ENCODE measurements at regions not wholly inside any gene's neighbourhood (a gene's known extent, or its start where the extent isn't known, plus 50 kb on each side); places are given as distances from the start of the nearest gene placed in this dataset.
A peak's percentile ranks its signal among the peaks of the same experiment; 100 is the strongest.

DNA sequence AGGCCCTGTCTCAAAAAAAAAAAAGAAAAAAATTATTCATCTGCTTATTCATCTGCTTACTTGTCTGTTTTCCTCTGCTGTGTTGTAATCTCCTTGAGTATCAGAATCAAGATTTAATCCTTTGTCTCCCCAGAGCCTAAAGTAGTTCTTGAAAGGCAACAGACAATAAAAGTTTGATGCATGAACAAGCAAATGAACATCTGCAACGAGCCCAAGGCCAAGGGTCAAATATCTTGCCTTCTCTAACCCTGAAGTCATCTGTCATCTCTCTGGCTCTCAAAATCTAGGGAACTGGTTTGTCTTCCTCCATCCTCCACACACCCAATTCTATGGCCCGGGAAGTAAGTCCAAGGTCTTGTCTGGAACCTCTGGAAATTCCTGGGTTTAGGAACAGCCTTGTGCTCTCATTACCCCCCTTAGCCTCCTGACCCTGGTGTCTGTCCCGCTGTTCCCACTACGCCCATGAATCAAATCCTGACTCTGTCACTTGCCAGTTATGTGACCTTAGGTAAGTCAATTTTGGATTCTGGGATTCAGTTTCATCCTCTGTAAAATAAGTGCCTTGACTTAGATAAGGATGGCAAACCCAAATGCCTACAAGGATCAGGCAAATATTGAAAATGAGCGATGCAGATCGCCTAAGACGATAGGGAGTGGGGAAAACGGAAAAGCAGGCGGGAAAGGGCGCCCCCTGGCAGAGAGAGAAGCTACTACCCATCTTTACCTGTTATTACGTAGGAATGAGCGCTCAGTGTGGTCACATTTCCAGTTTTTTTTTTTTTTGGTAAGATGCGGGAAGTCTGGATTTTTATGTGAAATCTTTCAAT is 102.7 kb upstream of the DHX15 start:
- Mint-ChIP-seq H3K27me3 (peaks cover 21% of the 10 kb centered on the region), H3K4me1 (no peaks in the 10 kb centered on the region), H3K27ac (no peak overlapping the region), H3K9me3 (no peaks in the 10 kb centered on the region), H3K4me3 (no peak overlapping the region)
- ATAC-seq, result no peak
- no peak for DNase-seq

- Mint-ChIP-seq H3K4me1 (no peaks in the 10 kb centered on the region), H3K4me3 (no peak overlapping the region), H3K9me3 (peaks cover 0 to 6% of the 10 kb centered on the region in 2 donors), H3K27me3 (peaks cover 15% of the 10 kb centered on the region), H3K27ac (no peak overlapping the region)
- no peak for DNase-seq
- no peak for ATAC-seq
These were observed 104.1 kb upstream of the DHX15 start for GRCh38 chr4:24688453-24688852.

DNA sequence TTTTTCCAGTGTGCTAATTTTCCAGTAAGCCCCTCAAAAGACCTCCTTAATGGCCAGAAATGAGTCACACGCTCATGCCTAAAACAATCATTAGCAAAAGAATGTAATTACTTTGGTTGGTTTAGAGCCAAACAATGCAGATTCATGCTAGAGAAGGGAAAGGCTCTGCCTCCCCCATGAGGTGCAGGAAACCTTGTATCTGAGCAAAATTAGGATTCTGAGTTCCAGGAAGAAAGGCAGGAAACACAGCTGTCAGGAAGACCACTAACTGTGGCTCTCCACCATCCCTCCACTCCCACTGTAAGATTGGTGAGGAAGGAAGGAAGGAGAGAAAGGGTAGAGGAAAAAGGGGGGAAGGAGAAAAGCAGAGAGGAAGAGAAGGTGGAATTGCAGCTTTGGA is 104.9 kb upstream of the DHX15 start:
- no peak overlapping the region for H3K4me3 Mint-ChIP-seq
- peaks cover 15% of the 10 kb centered on the region for H3K27me3 Mint-ChIP-seq
- peaks cover 0 to 8% of the 10 kb centered on the region in 2 donors for H3K9me3 Mint-ChIP-seq
- no peak overlapping the region for H3K27ac Mint-ChIP-seq
- H3K4me1 Mint-ChIP-seq, result no peaks in the 10 kb centered on the region
- DNase-seq (no peak), ATAC-seq (no peak)

DNA sequence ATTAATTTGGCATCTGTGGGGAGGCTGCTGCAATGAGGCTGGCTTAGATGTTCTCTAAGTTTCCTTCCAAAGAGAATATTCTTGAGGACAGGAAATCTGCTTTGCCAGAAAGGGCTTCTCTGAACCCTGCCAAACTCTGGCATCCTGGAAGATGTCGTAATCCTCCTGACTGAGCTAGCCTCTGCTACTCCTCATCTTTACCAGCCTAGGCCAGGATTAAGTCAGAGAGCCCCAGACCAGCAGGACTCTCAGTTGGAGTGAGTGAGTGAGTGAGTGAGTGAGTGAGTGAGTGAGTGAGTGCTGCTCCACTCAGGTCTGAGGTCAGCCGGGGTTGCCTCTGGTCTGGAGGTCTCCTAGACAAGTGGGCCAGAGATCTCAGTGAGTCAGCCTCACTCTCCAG is 104.9 kb upstream of the SOD3 start:
- ATAC-seq, result no peak
- no peak for DNase-seq
- Mint-ChIP-seq H3K27me3 (peaks cover 15% of the 10 kb centered on the region), H3K27ac (peak overlapping the region in 1 of 2 donors; percentile 37), H3K4me1 (no peaks in the 10 kb centered on the region), H3K4me3 (no peak overlapping the region), H3K9me3 (peaks cover 0 to 8% of the 10 kb centered on the region in 2 donors)

- no peak overlapping the region for H3K4me3 Mint-ChIP-seq
- no peaks in the 10 kb centered on the region for H3K4me1 Mint-ChIP-seq
- peaks cover 0 to 8% of the 10 kb centered on the region in 2 donors for H3K9me3 Mint-ChIP-seq
- H3K27me3 Mint-ChIP-seq, result peaks cover 15% of the 10 kb centered on the region
- ATAC-seq, result no peak
- no peak overlapping the region for H3K27ac Mint-ChIP-seq
- DNase-seq, result no peak
These were observed 101.7 kb upstream of the SOD3 start for GRCh38 chr4:24693636-24694035.

- Mint-ChIP-seq H3K4me3 (no peak overlapping the region), H3K27ac (no peak overlapping the region), H3K9me3 (no peaks in the 10 kb centered on the region), H3K27me3 (peaks cover 8% of the 10 kb centered on the region), H3K4me1 (no peaks in the 10 kb centered on the region)
- DNase-seq (no peak), ATAC-seq (no peak)
These were observed 95.3 kb upstream of the SOD3 start for GRCh38 chr4:24700118-24700517.

DNA sequence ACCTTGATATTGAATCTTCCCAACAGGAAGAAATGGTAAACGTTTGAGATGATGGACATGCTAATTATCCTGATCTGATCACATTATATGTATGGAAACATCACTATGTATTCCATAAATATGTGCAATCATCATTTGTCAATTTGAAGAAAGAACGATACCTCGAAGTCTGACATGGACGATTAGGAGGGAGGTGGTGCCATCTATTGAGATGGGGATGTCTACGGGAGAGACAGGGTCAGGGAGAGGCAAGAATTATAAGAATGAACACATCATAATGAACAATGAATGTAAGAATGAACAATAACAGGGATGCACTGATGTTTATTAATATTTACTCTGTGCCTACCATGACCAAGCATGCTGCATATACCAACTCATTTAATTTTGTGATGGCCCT is 93.7 kb upstream of the SOD3 start:
- DNase-seq (no peak), ATAC-seq (no peak)
- Mint-ChIP-seq H3K4me3 (no peak overlapping the region), H3K9me3 (no peaks in the 10 kb centered on the region), H3K27me3 (peaks cover 8% of the 10 kb centered on the region), H3K27ac (no peak overlapping the region), H3K4me1 (no peaks in the 10 kb centered on the region)

DNA sequence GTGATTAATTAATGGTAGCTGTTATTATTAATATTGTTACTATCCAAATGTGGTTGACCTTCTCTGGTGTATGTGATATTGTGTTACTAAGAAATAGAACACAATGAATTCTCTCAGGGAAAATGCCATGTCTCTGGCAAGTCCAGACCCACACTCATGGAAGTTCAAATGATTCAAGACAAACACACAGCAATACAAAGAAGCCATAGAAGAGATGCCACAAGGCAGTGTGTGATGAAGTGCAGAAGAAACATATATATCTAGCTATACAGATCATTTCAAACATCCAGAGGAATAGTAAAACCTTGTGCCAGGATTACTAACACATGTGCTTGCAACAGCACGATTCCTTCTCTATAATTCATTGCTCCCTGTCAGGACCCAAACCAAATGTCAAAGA is 93.1 kb upstream of the SOD3 start:
- H3K9me3 Mint-ChIP-seq, result no peaks in the 10 kb centered on the region
- H3K27me3 Mint-ChIP-seq, result peaks cover 8% of the 10 kb centered on the region
- H3K4me1 Mint-ChIP-seq, result no peaks in the 10 kb centered on the region
- DNase-seq, result no peak
- ATAC-seq, result no peak
- no peak overlapping the region for H3K4me3 Mint-ChIP-seq
- no peak overlapping the region for H3K27ac Mint-ChIP-seq

GRCh38 chr4:24703298-24703697 is 92.1 kb upstream of the SOD3 start:
- Mint-ChIP-seq H3K27me3 (peaks cover 8% of the 10 kb centered on the region), H3K27ac (no peak overlapping the region), H3K9me3 (no peaks in the 10 kb centered on the region), H3K4me1 (no peaks in the 10 kb centered on the region), H3K4me3 (no peak overlapping the region)
- DNase-seq (no peak), ATAC-seq (no peak)

- no peak for ATAC-seq
- DNase-seq, result no peak
- Mint-ChIP-seq H3K27ac (no peak overlapping the region), H3K27me3 (peaks cover 8% of the 10 kb centered on the region), H3K4me3 (no peak overlapping the region), H3K9me3 (peaks cover 0 to 6% of the 10 kb centered on the region in 2 donors), H3K4me1 (no peaks in the 10 kb centered on the region)
These were observed 91.2 kb upstream of the SOD3 start for GRCh38 chr4:24704149-24704548.

DNA sequence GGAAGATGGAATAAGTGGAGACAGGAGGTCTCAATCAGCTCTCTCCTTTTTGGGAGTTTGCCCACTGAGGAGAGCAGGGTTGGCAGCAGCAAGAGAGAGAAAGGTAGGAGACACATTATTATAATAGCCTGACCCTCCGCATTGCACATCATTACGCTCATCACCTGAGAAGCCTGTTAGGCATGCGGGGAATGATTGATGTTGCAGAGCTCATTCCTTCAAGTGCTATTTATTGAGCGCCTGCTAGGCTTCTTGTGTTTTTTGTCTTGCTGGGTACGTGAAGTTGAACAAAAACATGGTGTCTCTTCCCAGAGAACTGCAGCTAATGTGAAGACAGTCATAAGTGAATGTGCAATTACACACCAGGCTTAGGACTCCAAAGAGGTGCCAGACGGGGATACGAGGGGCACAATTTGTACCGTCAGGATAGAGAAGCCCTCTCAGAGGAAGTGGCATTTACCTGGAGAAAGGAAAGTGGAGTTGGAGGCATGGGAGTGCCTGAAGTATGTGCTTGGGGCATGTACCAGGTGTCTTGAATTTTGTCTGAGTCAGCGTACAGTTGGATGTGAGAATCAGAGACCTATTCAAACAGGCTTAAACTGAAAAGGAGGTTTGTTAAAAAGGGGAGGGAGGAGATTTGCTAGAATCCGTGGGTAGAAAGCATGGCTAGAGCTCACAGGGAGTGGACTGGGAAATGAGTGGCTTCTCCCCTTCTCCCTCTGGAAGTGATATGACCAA is 90.2 kb upstream of the SOD3 start:
- DNase-seq (no peak), ATAC-seq (no peak)
- peaks cover 0 to 6% of the 10 kb centered on the region in 2 donors for H3K9me3 Mint-ChIP-seq
- no peak overlapping the region for H3K27ac Mint-ChIP-seq
- H3K27me3 Mint-ChIP-seq, result no peaks in the 10 kb centered on the region
- H3K4me1 Mint-ChIP-seq, result no peaks in the 10 kb centered on the region
- H3K4me3 Mint-ChIP-seq, result no peak overlapping the region

- no peaks in the 10 kb centered on the region for H3K4me1 Mint-ChIP-seq
- ATAC-seq (no peak), DNase-seq (no peak)
- H3K27me3 Mint-ChIP-seq, result no peaks in the 10 kb centered on the region
- H3K27ac Mint-ChIP-seq, result no peak overlapping the region
- no peak overlapping the region for H3K4me3 Mint-ChIP-seq
- peaks cover 21 to 35% of the 10 kb centered on the region in 2 donors for H3K9me3 Mint-ChIP-seq
These were observed 81.8 kb upstream of the SOD3 start for GRCh38 chr4:24713604-24714003.

DNA sequence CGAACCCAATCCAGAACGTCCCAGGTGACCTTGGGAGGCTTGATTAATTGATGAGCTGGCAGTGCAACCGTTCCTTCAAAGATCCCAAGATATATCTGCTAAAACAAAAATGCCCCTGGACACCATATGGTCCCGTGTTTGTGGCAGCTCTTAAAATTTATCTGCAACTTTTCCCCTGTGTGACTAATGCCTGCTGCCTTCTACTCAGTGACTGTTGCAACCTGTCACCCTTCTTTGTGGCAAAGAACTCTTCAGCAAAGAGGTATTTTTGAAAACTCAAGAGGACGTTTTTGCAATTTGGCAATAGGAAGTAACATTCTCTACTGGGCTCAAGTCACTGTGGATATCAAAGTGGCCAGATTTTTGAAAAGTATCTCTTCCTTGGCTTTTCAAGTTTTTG is 75.8 kb upstream of the SOD3 start:
- peaks cover 7% of the 10 kb centered on the region for H3K27me3 Mint-ChIP-seq
- no peak overlapping the region for H3K27ac Mint-ChIP-seq
- no peak for DNase-seq
- no peak for ATAC-seq
- H3K4me3 Mint-ChIP-seq, result no peak overlapping the region
- H3K9me3 Mint-ChIP-seq, result peaks cover 12 to 19% of the 10 kb centered on the region in 2 donors
- no peaks in the 10 kb centered on the region for H3K4me1 Mint-ChIP-seq

DNA sequence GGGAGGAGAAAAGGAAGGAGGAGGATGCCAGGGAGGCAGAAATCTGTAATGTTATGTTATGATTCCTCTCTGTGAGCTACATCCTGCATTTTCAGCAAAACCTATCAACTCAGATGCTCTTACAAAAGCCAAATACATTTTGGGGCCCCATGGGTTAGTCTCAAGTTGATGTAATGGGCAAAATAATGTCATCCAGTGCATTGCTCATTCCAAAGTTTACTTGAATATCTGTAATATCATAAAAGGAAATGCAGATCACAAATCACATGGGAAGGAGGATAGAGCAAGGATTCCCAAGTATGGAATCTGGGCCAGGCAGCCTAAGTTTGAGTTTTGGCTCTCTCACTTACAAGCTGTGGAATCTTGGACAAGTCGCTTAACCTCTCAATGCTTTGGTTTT is 74.9 kb upstream of the SOD3 start:
- ATAC-seq, result no peak

DNA sequence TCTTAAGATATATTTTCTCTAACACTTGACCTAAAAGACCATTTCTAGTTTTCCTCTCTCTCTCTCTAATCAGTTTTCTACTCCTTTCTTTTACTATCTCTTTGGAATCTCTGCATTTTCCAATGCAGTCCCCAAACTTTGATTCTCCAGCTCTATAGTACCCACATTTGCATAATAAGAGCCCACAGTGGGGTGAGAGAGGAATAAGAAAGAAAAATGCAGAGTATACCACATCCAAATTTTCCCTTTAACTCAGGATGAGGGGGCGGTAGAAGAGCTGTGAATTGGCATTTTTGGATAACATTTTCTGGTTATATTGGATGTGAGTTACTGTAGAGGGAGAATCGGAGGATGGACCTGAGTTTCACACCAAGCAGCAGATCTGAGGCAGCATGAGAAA is 74.4 kb upstream of the SOD3 start:
- Mint-ChIP-seq H3K27ac (no peak overlapping the region), H3K4me3 (no peak overlapping the region), H3K4me1 (no peaks in the 10 kb centered on the region), H3K9me3 (peaks cover 0 to 9% of the 10 kb centered on the region in 2 donors), H3K27me3 (peaks cover 7% of the 10 kb centered on the region)
- ATAC-seq (no peak), DNase-seq (no peak)

More for the DNA sequence above, 74.9 kb upstream of the SOD3 start:
- no peak overlapping the region for H3K4me3 Mint-ChIP-seq
- H3K4me1 Mint-ChIP-seq, result no peaks in the 10 kb centered on the region
- no peak for DNase-seq
- H3K9me3 Mint-ChIP-seq, result peaks cover 3 to 14% of the 10 kb centered on the region in 2 donors
- H3K27ac Mint-ChIP-seq, result no peak overlapping the region
- peaks cover 7% of the 10 kb centered on the region for H3K27me3 Mint-ChIP-seq

DNA sequence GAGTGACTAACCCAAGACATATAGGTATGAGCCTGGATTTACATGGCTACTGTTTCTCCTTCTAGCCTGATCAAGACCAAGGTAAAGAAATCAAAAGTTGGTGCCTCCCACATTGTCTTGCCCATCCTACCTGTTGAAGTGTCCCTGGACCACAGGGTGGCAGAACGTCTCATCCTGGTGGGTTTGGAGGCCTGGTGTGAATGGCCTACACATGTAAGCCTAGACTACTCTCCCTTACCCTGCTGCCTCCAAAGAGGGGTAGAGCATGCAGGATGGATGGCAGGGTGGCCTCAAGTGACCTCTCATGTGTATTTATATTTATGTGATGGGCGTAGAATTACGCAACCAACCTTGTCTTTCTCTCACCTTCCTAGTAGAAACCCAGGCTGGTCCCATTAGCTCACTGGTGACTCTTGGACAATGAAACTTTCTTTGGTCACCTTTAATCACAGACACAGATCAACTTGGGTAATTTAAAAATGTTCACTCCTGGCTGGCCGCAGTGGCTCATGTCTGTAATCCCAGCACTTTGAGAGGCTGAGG is 73.3 kb upstream of the SOD3 start:
- ATAC-seq (no peak), DNase-seq (no peak)
- Mint-ChIP-seq H3K4me1 (no peaks in the 10 kb centered on the region), H3K27ac (no peak overlapping the region), H3K27me3 (peaks cover 7% of the 10 kb centered on the region), H3K4me3 (no peak overlapping the region), H3K9me3 (no peaks in the 10 kb centered on the region)
